Muscle of back (tissue), 3 donors: ENCODE measurements at regions not wholly inside any gene's neighbourhood (a gene's known extent, or its start where the extent isn't known, plus 50 kb on each side); places are given as distances from the start of the nearest gene placed in this dataset.
A peak's percentile ranks its signal among the peaks of the same experiment; 100 is the strongest.

Experiments
- DNase-seq, 3 donors: peaks; one replicate each; pipeline versions ENCODE4 v3.0.0 to v3.0.0-alpha.2; 2013

DNA sequence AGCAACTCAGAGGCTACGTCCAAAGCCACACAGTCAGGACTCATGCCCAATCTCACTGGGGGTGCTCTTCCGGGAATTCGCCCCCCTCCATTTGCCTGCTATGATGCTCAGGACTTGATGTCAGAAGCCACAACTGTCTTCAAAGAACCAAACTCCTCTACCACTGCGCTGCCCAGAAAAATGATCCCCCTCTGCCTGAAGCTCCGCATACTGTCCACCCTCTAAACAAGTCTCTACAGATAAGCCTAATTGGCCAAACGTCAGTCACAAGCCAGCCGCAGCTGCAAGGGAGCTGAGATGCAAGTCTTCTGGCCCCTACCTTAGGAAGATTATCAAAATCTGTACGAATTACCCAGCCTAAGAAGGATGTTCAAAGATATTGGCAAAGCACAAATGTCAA, 294.6 kb downstream of the BUD13 start:
- DNase-seq = no peak

GRCh38 chr11:116473790-116474346, 298.9 kb downstream of the BUD13 start:
- DNase-seq = no peak

- DNase-seq = no peak
These were observed 299.5 kb downstream of the BUD13 start for GRCh38 chr11:116473206-116473769.

- no peak for DNase-seq
These were observed 300.1 kb downstream of the BUD13 start for GRCh38 chr11:116472651-116473050.

DNA sequence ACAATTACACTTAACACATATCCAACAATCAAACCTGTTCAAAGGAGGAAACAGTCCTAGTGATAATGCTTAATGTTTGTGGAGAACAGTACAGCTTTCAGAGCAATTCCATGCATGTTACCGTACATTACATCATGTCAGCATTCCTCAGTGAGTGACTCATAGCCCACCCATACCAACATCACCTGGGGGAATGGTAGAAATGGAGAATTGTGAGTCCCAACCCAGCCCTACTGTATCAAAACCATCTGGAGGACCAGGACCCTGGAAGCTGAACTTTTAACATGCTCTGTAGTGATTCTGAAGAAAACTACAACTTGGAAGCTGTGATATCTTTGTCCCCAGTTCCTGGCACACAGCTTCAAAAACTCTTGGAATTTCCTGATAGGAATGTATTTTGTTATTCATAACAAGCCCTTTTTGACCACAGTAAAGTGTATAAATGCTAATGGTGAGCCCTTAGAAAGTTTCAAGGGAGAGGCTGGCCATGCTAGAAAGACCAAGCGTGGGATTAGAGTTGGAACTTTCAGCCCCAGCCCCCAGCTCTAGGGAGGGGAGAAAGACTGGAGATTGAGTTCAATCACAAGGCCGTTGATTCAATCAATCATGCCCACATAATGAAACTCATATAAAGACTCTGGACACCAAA, 301.1 kb downstream of the BUD13 start:
- peak in 1 of 3 donors; percentile 80 for DNase-seq

DNA sequence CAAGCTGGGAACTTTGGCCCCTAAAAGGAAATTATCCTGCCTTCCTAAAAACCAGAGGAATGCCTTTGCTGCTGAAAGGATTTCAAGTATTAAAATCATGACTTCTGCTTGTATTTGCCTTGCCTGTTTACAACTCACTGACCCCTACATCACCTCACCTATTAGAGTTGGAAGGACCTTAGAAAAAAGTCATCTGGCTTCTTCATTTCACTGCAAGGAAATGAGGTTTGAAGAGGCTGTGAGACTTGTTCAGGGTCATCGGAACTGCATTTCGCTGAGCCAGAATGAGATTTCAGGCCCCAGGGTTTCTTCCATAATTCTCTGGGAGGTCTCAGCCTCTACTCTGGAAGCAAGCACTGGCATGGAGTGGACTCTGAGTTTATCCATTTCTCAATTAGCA, 304.1 kb downstream of the BUD13 start:
- peak in 1 of 3 donors; percentile 32 for DNase-seq

DNA sequence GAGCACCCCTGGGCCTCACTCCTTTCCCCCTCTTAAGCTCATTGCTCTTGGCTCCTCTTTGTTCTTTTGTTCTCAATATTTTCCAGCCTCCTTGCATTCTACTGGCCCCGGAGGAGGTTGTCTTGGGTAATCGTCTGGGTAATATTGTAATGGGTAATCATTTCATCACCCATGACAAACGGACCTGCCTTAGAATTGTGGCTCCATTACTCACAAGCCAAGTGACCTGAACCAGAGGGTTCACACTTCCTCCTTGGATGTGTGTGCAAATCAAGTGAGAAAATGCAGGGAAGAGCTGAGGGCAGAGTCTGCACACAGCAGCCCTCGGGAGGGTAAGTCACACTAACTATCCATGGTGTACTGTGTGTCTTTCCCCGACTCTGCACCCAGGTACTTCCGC, 305.0 kb downstream of the BUD13 start:
- peak in 2 of 3 donors; percentile 13 to 60 for DNase-seq

GRCh38 chr11:116466801-116467200, 306.0 kb downstream of the BUD13 start:
- peak in 1 of 3 donors; percentile 36 for DNase-seq

DNA sequence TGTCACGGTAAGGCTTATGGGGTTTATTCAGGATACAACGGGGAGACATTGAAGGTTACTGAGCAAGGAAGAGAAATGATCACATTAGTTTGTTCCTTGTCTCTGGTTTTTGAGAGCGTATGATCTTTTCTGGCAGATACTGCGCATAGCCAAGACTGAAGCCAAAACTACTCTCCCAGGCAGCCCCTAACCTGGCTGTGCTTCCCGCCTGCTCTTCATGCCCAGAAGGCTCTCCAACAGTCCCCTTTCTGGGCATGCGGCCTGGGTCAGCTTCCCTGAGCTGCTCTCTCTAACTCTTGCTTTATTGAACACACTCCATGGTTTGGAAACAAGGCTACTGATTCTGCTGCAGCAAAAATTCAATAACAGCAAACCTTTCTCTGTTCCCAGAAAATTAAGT, 306.6 kb downstream of the BUD13 start:
- DNase-seq = peak; percentile 7 to 70 (median 63)

GRCh38 chr11:116465056-116465455, 307.7 kb downstream of the BUD13 start:
- DNase-seq = no peak

GRCh38 chr11:116461789-116462188, 311.0 kb downstream of the BUD13 start:
- DNase-seq = no peak

- no peak for DNase-seq
These were observed 312.4 kb downstream of the BUD13 start for GRCh38 chr11:116460156-116460920.

DNA sequence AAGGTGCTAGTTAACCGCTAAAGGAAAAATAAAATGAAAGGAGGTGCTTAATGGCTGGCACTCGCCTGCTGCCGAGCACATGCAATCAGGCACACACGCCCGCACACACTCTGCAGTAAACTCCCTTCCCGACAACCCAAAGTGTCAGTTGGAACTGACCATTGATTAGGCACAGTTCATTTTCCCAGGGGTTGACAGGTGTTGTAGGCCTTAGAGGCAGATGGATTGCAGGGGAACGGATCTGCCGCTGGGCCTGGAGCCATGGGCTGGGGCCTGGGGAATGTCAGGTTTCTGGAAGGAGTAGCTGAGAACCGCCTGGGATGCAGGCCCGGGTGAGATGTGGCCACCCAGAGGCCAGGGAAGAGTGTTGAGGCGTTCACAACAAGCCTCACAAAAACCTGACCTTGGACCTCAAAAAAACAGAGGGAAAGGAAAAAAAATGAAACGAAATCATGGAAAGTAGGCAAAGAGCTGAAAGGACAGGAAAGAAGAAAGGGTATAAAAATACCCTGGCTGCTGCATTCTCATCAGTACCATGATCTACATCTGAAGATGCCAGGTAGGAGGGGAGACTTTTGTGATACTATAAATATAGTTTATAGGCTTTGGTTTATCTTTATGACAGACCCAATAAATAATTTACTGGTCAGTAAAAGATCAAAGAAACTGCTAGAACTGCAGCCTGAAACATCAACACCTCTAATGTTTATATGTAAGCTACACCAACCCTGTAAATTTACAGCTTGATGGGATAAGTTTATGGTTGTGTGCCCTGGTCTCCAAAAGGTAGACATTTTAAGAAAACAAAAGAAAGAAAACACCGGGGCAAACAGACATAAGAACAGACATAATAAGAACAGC, 313.4 kb downstream of the BUD13 start:
- no peak for DNase-seq

- DNase-seq = no peak
These were observed 314.2 kb downstream of the BUD13 start for GRCh38 chr11:116458546-116458945.

DNA sequence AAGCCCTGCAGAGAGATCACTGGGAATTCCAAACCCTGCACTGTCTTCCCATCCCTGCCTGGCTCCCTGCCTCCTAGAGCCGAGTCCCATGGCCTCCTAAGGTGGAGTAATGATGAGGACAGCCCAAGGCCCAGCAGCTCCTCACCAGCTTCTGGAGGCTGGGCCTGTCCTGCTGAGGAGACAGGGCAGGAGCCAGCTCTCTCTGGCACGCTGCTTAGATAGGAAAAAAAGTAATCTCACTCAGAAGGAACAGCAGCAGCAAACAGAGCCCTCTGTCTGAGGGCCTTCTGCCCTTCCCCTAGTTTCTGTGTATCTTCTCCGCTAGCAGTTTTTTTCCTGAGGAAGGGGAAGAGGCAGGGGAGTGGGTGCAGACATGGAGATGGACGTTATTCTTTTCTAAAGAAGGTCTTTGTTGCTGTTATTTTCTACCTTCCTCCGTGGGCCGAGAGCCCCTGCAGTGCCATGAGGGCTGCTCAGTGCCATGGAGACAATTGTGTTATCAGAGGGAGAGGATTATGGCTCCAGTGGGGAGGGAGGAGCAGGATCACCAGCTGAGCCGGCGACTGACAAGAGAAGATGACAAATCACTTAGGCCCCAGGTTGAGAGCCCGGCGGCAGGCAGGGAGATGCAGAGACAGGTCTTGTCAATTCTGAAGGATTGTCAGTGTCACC, 315.3 kb downstream of the BUD13 start:
- DNase-seq = peak in 1 of 3 donors; percentile 29

DNA sequence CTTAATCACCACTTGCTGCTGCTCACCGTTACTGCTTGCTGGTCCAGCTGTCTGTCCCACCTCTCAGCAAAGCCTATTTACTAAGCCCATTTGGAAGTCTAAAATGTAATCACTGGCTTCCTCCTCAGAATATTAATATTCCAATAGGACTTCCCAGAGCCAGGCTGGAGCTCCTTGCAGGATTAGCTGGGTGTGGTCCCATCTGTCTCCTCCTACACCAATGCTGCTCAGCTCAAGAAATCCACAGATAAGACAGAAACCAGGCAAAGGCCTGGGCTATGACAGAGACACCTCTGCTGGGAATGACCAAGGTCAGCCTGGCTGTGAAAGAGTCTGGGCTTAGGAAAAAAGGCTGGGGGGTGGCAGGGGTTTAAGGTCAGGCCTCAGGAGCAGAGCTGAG, 317.8 kb downstream of the BUD13 start:
- DNase-seq = no peak

DNA sequence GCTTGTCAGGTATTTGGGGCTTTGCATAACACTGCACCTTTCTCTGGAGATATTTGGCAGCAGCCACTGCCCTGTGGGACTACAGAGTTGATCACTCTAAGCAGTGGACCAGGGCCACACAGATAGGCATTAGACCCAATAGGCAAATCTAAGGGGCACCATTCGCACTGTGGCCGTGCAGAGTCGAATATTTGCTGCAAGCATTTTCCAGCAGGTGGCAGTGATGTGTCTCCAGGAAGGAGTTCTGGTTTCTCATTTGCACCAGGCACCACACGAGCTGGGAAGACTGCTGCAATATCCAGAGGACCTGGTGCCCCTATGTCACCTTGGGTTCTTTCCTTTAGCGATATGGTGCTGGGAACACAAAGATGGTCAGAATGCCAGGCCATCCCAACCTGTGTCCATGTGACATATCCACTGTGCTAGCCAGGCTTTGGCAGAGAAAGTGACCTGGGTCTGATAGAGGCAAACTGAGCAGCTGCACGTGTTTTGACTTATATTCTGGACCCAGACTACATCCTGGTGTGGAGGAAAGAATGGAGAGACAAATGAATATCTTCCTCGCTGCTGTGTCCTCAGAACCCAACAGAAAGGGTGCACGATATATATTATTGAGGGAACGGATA, 318.7 kb downstream of the BUD13 start:
- peak in 1 of 3 donors; percentile 50 for DNase-seq

DNA sequence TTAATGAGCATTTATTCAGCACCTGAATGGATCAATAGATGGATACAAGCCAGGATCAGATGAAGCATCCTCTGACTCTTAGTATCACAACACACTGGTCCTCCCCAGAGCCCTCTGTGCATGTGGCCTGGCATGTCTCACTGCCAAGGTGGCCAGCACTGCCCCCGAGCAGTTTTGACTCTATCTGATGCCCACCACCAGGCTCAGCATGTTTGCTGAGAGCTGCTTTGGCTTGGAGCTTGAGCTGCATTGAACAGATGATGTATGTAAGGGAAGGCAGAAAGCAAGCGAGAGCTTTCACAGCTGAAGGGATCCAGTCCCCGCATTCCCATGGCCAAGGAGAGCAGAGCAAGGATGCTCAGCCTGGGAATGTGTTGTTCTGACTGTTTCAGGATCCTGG, 320.3 kb downstream of the BUD13 start:
- DNase-seq = no peak

- no peak for DNase-seq
These were observed 323.3 kb downstream of the BUD13 start for GRCh38 chr11:116449522-116449921.

DNA sequence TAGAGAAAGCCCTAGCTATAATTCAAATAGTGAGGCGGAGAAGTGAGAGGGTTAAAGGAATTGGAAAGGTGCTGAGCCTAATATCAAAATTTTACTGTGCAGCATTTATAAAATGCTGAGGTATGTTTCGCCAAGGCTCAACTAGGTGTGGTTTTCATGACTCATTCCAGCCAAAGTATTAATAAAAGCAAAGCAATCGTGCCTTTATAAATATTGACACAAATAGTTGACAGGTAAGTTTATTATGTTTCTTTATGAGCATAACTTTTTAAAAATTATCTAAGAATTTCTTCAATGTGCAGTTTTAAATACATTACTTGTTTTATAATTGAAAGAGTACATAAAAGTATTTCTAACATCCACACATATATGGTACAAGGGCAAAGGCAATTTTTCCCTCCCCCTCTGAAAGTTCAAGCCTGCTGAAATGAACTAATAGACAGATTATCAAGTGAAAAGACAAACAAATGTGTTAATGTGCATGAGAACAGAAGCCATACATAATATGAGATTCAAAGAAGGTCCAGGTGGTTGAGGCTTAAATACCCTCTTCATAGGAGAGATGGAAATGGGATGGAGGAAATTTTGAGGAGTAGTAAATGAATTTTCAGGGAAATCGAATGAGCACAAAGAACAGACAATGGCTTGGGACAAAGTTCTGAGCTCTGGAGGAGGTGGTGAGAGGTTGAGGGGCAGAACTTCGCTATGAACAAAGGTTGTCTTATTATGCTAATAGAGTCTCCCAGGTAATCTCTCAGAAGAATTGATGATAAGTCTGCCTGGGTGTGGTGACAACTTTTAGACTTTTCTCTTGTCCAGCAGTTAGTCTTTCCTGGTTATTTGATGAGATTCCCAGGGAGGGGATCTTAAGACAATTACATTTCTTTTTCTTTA, 326.5 kb downstream of the BUD13 start:
- DNase-seq = no peak
